MM.1S (cell line): ENCODE measurements at regions not wholly inside any gene's neighbourhood (a gene's known extent, or its start where the extent isn't known, plus 50 kb on each side); places are given as distances from the start of the nearest gene placed in this dataset.

ENCODE experiments used
- DNase-seq: peaks from one replicate; pipeline ENCODE4 v3.0.0-alpha.2; 2015
- H2AFZ ChIP-seq: fragments of 300-600 bp; sonication (generic); 2 replicates; pipeline ENCODE4 v1.6.0; 2016; ENCODE audit warnings: antibody characterized with exemption, low read length
- H3F3A ChIP-seq: fragments of 300-600 bp; sonication (generic); 2 replicates; pipeline ENCODE4 v1.6.1; 2016; ENCODE audit warnings: mild to moderate bottlenecking, antibody characterized with exemption, low read length, moderate library complexity, mixed read lengths; ENCODE audit not compliant: insufficient read depth
- H3K27ac ChIP-seq: fragments of 300-600 bp; sonication (generic); 2 replicates; pipeline ENCODE4 v1.5.1; 2016; ENCODE audit warnings: mild to moderate bottlenecking, low read length
- H3K27me3 ChIP-seq: fragments of 300-600 bp; sonication (generic); replicated peaks from 2 replicates; pipeline ENCODE4 v1.6.0; 2016; ENCODE audit warnings: low read length; ENCODE audit not compliant: insufficient read depth
- H3K36me3 ChIP-seq: fragments of 300-600 bp; sonication (generic); replicated peaks from 2 replicates; pipeline ENCODE4 v1.6.1; 2016; ENCODE audit warnings: mild to moderate bottlenecking, low read length, mixed read lengths; ENCODE audit not compliant: insufficient read depth
- H3K4me1 ChIP-seq: fragments of 300-600 bp; sonication (generic); 2 replicates; pipeline ENCODE4 v1.6.1; 2016; ENCODE audit warnings: low read length, mixed read lengths
- H3K4me2 ChIP-seq: fragments of 300-600 bp; sonication (generic); 2 replicates; pipeline ENCODE4 v1.6.0; 2016; ENCODE audit warnings: low read depth, low read length
- H3K4me3 ChIP-seq: fragments of 300-600 bp; sonication (generic); 2 replicates; pipeline ENCODE4 v1.5.1; 2016; ENCODE audit warnings: low read length, mixed read lengths
- H3K79me2 ChIP-seq: fragments of 300-600 bp; sonication (generic); 2 replicates; pipeline ENCODE4 v1.6.1; 2016; ENCODE audit warnings: mixed run types, low read length, mixed read lengths
- H3K9ac ChIP-seq: fragments of 300-600 bp; sonication (generic); 2 replicates; pipeline ENCODE4 v1.6.1; 2016; ENCODE audit warnings: low read length, mixed read lengths
- H3K9me2 ChIP-seq: fragments of 300-600 bp; sonication (generic); replicated peaks from 2 replicates; pipeline ENCODE4 v1.6.1; 2016; ENCODE audit warnings: mild to moderate bottlenecking, low read length, mixed read lengths; ENCODE audit not compliant: insufficient read depth
- H3K9me3 ChIP-seq: fragments of 300-600 bp; sonication (generic); replicated peaks from 2 replicates; pipeline ENCODE4 v1.6.1; 2016; ENCODE audit warnings: mild to moderate bottlenecking, low read length, mixed read lengths; ENCODE audit not compliant: insufficient read depth
- H4K20me1 ChIP-seq: fragments of 300-600 bp; sonication (generic); 2 replicates; pipeline ENCODE4 v1.6.1; 2016; ENCODE audit warnings: mild to moderate bottlenecking, low read length, moderate library complexity, mixed read lengths; ENCODE audit not compliant: insufficient read depth
- CTCF ChIP-seq: fragments of 300-600 bp; sonication (generic); IDR thresholded peaks from 2 replicates; pipeline ENCODE4 v1.5.1; 2016; ENCODE audit warnings: antibody characterized with exemption, low read length, mixed read lengths
- EZH2 ChIP-seq: fragments of 300-600 bp; sonication (generic); optimal IDR thresholded peaks from 2 replicates; pipeline ENCODE3; 2017; ENCODE audit warnings: low read depth, mild to moderate bottlenecking, antibody characterized with exemption, low read length, mixed read lengths
- EZH2phosphoT487 ChIP-seq: fragments of 300-600 bp; sonication (generic); IDR thresholded peaks from 2 replicates; pipeline ENCODE4 v1.6.1; 2018; ENCODE audit warnings: antibody characterized with exemption, low read length

DNA sequence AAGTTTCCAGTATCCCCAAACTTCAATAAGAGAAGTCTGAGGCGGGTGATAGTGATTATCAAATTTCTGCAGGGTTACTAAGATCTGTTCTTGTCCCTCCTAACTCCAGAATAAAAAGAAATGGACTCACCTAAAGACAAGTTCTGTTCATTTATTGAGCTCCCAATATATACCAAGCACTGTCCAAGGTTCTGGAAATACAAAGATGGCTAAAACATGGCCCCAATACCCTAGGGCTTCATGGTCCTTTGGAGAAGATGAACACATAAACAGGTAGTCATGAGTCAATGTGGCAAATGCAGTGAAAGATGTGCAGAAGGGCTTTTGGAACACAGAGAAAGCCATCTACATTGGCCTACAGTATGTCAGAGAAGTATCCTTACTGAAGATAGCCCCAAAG is 231.2 kb downstream of the PPP1R2C start:
- Histone ChIP-seq H3K9me2 (no peaks in the 10 kb centered on the region), H4K20me1 (no peaks in the 10 kb centered on the region), H3K4me3 (no peak overlapping the region), H3K9ac (no peak overlapping the region), H3K36me3 (no peaks in the 10 kb centered on the region), H3K27me3 (no peaks in the 10 kb centered on the region), H3K9me3 (no peaks in the 10 kb centered on the region), H2AFZ (no peak overlapping the region), H3F3A (no peaks in the 10 kb centered on the region), H3K27ac (no peak overlapping the region), H3K4me2 (no peak overlapping the region), H3K79me2 (no peaks in the 10 kb centered on the region), H3K4me1 (no peaks in the 10 kb centered on the region)
- TF ChIP-seq EZH2phosphoT487 (no peak), CTCF (no peak), EZH2 (no peak)
- DNase-seq, result no peak

DNA sequence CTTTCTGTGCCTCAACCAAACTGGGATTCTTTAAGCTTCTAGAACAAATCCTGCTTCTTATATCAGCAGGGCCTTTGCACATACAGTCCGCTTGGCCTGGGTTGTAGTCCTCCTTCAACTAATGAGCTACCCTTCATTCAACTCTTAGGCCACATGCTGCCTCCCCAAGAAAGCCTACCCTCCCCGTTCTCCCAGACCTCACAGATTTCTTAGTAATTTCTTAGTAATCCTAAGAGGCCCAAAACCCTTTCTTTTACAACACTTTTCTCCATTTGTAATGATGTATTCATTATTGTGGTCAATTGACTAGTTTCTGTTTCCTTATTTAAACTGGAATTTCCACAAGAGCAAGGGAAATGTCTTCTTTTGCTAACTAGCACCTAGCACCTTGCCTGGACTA is 233.1 kb downstream of the PPP1R2C start:
- Histone ChIP-seq H3K27ac (no peak overlapping the region), H3K9me2 (no peaks in the 10 kb centered on the region), H3F3A (no peaks in the 10 kb centered on the region), H3K36me3 (no peaks in the 10 kb centered on the region), H2AFZ (no peak overlapping the region), H3K79me2 (no peaks in the 10 kb centered on the region), H4K20me1 (no peaks in the 10 kb centered on the region), H3K4me2 (no peak overlapping the region), H3K9ac (no peak overlapping the region), H3K4me3 (no peak overlapping the region), H3K27me3 (no peaks in the 10 kb centered on the region), H3K4me1 (no peaks in the 10 kb centered on the region), H3K9me3 (no peaks in the 10 kb centered on the region)
- DNase-seq, result no peak
- TF ChIP-seq EZH2phosphoT487, result no peak
- no peak for TF ChIP-seq CTCF
- TF ChIP-seq EZH2, result no peak

- Histone ChIP-seq H3K9me3 (no peaks in the 10 kb centered on the region), H3K4me1 (no peaks in the 10 kb centered on the region), H3K27me3 (no peaks in the 10 kb centered on the region), H3K9ac (no peak overlapping the region), H3F3A (no peaks in the 10 kb centered on the region), H3K4me3 (no peak overlapping the region), H3K79me2 (no peaks in the 10 kb centered on the region), H4K20me1 (no peaks in the 10 kb centered on the region), H3K4me2 (no peak overlapping the region), H3K27ac (no peak overlapping the region), H2AFZ (no peak overlapping the region), H3K36me3 (no peaks in the 10 kb centered on the region), H3K9me2 (no peaks in the 10 kb centered on the region)
- no peak for DNase-seq
- TF ChIP-seq EZH2, result no peak
These were observed 236.4 kb downstream of the PPP1R2C start for GRCh38 chrX:42541554-42541953.

- Histone ChIP-seq H3K27me3 (no peaks in the 10 kb centered on the region), H2AFZ (no peak overlapping the region), H3K4me2 (no peak overlapping the region), H3K9ac (no peak overlapping the region), H3F3A (no peaks in the 10 kb centered on the region), H3K79me2 (no peaks in the 10 kb centered on the region), H4K20me1 (no peaks in the 10 kb centered on the region), H3K4me1 (no peaks in the 10 kb centered on the region), H3K9me2 (no peaks in the 10 kb centered on the region), H3K36me3 (no peaks in the 10 kb centered on the region), H3K9me3 (no peaks in the 10 kb centered on the region), H3K4me3 (no peak overlapping the region), H3K27ac (no peak overlapping the region)
- no peak for DNase-seq
- TF ChIP-seq EZH2phosphoT487, result no peak
- TF ChIP-seq EZH2, result no peak
- no peak for TF ChIP-seq CTCF
These were observed 237.8 kb downstream of the PPP1R2C start for GRCh38 chrX:42540146-42540545.
